NCI-H1436 (cell line): ENCODE measurements at regions not wholly inside any gene's neighbourhood (a gene's known extent, or its start where the extent isn't known, plus 50 kb on each side); places are given as distances from the start of the nearest gene placed in this dataset.
"Not testable (repeated sequence)": the region's sequence is repeated elsewhere in the genome, so short reads cannot be mapped to it uniquely, and the experiment has no call there.

Source experiments
- DNase-seq: peaks from one replicate; lab custom pipeline; 2025; lab: John Stamatoyannopoulos, UW

DNA sequence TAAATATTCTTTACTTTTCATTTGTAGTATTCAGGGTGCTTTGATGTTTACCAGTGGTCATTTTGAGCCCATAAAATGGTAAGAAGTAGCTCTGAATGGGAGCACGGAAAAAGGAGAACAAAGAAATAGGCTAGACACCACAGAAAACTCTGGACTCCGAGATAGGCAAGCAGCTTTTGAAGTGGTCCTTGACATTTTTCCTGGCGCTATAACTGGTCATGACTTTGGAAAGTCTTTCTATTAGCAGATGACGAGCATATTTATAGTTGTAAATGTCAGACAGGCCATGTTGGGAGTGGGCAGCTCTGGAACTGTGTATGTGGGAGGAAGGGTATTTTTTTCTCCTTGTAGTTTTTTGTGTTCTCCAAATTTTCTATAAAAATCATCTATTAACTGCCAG is 126.1 kb upstream of the POC5 start:
- DNase-seq = no peak

DNA sequence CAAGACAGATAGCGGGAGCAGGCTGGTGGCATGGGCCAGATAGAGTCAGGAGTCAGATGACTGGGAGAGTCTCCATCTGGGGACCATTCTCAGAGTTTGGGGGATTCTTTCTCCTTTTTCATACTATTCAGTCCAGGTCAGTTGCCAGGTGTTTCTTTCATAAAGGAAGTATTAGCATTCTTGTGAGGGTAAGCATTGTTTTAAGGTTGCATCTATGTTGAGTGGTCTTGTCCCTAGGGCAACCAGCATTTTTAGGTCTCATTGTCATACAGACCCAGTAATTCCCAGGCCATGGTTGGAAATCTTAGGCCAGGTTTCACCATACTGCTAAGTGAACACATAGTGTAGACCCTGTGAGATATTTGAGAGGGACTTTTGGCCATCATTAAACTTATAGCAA is 122.3 kb upstream of the POC5 start:
- DNase-seq = no peak

DNA sequence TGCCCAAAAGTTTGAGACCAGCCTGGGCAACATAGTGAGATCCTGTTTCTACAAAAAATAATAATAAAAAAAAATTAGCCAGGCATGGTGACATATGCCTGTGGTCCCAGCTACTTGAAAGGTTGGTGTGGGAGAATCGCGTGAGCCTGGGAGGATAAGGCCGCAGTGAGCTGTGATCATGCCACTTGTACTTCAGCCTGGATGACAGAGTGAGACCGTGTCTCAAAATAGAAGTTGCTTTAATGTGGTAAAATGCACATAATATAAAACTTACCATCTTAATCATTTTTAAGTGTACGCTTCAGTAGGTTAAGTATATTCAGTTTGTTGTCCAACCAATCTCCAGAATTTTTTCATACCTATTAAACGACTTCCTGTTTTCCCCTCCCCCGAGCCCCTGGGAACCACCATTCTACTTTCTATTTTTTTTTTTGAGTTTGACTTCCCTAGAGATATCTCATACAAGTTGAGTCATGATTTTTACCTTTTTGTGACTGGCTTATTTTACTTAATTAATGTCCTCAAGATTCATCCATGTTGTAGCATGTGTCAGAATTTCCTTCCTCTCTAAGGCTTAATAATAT is 120.1 kb upstream of the POC5 start:
- no peak for DNase-seq

DNA sequence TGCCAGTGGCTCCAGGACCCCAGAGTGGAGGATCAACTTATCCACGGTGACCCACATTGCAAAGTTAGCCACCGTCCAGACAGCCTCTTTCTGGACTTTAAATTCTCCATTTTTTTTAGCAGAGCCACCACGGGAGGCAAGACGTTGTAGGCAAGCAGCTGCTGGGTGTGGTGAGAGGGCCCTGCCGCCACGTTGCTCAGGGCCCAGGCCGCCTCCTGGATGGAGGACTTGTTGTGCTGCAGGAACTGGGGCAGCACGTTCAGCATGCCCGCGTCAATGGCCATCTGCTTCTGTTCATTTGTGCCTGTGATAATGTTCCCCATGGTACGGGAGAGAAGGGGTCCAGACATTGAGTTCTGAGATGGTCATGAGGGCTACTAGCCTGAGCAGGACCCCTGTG is 114.3 kb upstream of the POC5 start:
- DNase-seq = no peak

DNA sequence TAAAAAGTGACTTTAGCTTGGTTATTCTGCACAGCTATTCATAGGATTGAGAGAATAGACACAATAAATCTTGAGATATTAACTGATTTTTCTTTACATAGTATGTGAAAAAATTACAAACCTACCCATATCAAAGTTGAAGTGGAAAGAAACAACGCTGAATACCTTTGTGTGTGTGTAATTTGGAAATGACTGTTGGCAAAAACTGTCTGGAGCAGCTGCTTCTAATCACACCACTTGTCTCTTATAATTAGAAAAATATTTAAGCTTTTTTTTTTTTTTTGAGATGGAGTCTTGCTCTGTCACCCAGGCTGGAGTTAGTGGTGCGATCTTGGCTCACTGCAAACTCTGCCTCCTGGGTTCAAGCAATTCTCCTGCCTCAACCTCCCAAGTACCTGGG is 110.8 kb upstream of the POC5 start:
- no peak for DNase-seq

DNA sequence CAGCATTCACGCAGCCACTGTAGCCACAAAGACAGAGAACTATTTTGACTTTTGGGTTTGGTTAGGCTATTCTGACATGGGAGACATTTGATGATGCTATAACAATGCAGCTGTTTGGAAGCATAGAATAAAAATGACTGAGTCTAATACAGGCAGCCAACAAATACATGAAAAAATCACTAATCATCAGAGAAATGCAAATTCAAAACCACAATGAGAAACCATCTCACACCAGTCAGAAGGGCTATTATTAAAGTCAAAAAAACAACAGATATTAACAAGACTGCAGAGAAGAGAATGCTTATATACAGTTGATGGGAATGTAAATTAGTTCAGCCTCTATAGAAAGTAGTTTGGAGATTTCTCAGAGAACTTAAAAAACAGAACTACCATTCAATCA is 107.1 kb upstream of the POC5 start:
- DNase-seq = no peak

DNA sequence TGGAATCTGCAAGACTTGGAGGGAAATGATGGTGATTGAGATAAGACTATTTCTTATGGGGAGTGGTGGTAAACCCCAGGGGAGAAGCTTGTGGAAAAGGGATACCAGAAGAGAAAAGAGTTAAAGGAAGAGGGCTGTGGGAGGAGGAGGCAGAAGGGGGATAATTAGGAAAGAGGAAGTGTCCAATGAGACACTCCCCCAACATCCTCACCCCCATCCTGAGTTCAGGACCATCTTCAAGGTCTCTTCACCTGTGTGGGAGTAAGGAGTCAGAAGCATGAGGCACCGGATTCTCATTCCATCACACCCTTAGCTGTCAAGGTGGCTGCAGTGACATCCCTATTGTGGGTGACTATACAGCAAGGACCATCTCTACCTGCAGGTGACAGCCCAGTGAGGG is 106.6 kb upstream of the POC5 start:
- DNase-seq = no peak

DNA sequence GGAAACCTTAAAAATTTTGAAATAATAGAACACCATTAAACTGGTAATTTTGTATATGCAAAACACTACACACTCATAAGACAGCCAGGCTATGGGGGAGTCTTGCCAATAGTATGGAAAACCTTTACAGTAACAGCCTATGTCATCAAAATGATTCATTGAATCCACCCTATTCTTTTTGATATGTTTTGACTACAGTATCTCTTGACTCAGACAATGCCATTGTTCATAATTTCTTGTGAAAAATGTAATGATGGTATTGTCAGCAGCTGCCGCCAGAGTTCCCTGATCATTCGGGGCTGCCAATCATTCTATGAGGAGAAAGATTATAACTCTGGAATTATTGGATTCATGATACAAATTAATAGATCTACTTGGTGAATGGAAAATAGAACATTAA is 101.4 kb upstream of the POC5 start:
- no peak for DNase-seq

DNA sequence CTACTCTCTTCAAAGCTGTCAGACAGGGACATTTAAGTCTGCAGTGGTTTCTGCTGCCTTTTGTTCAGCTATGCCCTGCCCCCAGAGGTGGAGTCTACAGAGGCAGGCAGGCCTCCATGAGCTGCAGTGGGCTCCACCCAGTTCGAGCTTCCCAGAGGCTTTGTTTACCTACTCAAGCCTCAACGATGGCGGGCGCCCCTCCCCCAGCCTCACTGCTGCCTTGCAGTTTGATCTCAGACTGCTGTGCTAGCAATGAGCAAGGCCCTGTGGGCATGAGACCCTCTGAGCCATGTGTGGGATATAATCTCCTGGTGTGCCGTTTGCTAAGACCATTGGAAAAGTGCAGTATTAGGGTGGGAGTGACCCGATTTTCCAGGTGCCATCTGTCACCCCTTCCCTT is 82.5 kb upstream of the POC5 start:
- not testable (repeated sequence) for DNase-seq

DNA sequence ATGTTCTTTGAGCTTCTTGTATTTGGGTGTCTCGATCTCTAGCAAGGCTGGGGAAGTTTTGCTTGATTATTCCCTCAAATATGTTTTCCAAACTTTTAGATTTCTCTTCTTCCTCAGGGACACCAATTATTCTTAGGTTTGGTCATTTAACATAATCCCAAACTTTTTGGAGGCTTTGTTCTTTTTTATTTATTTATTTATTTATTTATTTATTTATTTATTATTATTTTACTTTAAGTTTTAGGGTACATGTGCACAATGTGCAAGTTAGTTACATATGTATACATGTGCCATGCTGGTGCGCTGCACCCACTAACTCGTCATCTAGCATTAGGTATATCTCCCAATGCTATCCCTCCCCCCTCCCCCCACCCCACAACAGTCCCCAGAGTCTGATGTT is 52.1 kb upstream of the POC5 start:
- not testable (repeated sequence) for DNase-seq
